Urothelium cell line (cell line): ENCODE measurements at regions not wholly inside any gene's neighbourhood (a gene's known extent, or its start where the extent isn't known, plus 50 kb on each side); places are given as distances from the start of the nearest gene placed in this dataset.

Experiments
- DNase-seq: peaks from one replicate; pipeline ENCODE4 v3.0.0; 2011; ENCODE audit warnings: low spot score, mixed read lengths
- FAIRE-seq: peaks from 2 replicates; lab custom pipeline; 2011; peaks lifted over from hg19 to GRCh38; lab: Jason Lieb, UNC

- FAIRE-seq (no peak), DNase-seq (peak; percentile 4)
These were observed 226.2 kb downstream of the MC4R start for GRCh38 chr18:60146220-60146960.

- DNase-seq (no peak), FAIRE-seq (no peak)
These were observed 226.8 kb downstream of the MC4R start for GRCh38 chr18:60145776-60146175.

GRCh38 chr18:60134806-60135205, 235.0 kb downstream of the PMAIP1 start:
- DNase-seq: no peak
- FAIRE-seq: no peak

DNA sequence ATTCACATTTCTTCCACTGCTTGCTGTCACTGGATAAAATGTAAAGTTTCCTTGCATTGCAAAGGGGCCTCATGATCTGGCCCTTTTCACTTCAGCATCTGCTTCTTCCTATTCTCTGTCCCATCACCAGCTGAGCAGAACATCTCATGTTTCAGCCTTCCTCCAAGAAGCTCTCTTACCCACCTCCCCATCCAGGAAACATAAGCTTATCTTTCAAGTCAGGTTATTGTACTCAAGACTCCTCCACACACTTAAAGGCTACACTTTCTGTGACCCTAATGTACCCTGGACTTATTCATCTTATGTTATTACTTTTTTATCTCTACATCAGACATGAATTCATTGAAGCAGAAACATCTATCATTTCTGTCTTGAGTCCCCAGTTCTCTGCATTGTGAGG, 230.5 kb downstream of the PMAIP1 start:
- FAIRE-seq (no peak), DNase-seq (no peak)

DNA sequence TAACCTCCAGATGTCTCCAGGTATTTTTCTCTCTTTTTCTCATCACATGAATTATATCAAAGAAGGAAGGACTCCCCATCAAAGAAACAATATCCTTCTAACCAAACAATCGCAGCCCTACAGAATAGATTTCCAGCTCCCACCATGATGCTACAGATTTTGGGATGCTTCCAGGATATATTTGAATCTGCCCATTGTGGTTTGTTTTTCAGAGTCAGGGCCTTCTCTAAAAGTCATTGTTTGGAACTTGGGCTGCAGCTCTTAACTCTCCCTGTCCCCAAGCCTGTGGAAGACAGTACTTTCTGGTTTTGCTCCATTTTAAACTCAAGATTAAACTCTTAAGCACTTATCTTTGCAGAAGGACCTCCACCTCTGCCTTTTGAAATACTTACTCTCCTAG, 223.2 kb downstream of the PMAIP1 start:
- DNase-seq: no peak
- no peak for FAIRE-seq

GRCh38 chr18:60122339-60122738, 222.5 kb downstream of the PMAIP1 start:
- FAIRE-seq (no peak), DNase-seq (no peak)

GRCh38 chr18:60120231-60120750, 220.5 kb downstream of the PMAIP1 start:
- FAIRE-seq (no peak), DNase-seq (no peak)

- DNase-seq (no peak), FAIRE-seq (no peak)
These were observed 217.5 kb downstream of the PMAIP1 start for GRCh38 chr18:60117321-60117720.

DNA sequence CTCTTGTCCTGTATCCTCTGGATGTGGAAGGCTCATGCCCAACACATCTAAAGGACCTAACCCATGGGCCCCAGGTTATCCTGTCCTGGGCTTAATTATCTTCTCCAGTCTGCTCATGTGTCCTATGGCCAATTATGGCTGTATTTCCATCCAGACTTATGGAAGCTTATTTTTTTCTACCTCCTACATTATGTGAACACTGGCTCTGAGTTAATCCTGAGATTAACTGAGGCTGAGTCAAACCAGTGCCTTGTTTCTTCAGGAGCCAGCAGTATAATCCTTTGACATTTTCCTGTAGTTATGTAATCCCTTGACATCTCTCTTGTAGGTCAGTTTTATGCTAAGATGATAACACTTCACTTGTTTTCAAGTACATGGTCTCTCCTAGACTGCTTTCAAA, 213.6 kb downstream of the PMAIP1 start:
- no peak for FAIRE-seq
- no peak for DNase-seq

DNA sequence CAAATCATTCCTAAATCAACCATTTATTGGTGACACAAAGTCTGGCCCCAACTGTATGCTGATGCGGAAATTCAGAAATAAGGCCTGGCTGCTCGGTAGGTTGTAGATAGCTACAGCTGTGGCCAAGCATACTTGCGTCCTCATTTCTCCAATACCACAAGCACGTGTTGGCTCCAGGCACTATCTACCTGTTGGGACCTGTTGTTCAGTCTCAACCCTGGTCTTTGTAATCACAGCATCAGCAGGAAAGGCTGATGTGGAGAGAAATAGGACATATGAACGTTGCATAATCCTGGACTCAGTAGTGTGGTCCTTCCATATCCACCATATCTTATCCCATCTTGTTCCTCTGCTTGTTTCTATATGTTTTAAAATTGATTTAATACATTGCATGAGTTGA, 212.6 kb downstream of the PMAIP1 start:
- DNase-seq (no peak), FAIRE-seq (no peak)

DNA sequence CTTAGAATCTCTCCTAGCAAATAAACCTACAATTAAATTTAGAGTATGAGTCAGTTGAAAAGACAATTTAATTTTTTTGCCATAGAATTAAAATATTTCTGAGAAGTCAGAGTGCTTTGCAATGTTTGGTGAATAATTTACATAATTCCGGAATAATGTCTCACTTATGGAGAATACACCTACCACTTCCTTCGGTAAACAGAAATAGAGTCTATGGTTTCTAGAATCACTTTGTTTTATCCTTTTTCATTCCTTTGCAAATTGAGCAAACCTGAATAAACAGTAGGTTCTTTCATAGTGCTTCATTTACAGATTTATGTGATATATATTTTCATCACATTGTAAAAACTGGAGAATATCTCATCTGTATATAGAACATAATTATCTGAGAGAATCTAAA, 211.7 kb downstream of the PMAIP1 start:
- no peak for FAIRE-seq
- no peak for DNase-seq

DNA sequence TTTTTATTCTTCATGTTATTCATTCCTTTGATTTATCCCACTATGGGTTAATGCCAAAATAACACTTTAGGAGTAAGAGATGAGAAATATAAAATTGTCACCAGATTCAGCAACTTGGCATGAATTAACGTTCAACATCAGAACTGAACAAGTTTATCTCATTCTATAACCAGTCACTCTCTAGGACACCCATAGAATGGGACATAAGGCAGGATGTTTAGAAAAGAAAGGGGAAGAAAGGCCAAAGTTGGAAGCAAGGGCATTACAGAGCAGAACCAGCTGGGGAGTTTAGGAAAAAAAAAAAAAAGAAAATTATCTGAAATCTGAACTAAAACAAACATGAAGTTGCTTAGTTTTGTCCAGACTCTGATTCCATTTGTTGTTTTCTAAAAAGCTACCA, 211.0 kb downstream of the PMAIP1 start:
- no peak for FAIRE-seq
- no peak for DNase-seq

DNA sequence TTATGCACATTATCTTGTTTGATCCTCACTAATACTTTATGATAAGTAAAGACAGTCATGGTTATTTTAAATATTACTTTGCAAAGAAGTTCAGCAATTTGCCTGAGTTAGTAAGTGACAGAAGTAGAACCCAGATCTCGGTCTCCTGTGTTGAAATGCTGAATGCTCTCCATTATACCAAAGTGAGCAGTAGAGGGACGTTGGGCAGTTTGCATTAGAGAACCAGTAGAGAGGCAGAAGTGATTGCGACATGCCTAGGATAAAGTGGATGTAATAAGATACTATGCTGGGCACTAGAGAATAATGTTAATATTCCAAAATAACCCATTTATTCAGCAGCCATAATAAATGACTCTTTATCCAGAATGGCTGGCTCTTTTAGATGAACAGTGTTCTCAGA, 201.0 kb downstream of the PMAIP1 start:
- FAIRE-seq (no peak), DNase-seq (no peak)

DNA sequence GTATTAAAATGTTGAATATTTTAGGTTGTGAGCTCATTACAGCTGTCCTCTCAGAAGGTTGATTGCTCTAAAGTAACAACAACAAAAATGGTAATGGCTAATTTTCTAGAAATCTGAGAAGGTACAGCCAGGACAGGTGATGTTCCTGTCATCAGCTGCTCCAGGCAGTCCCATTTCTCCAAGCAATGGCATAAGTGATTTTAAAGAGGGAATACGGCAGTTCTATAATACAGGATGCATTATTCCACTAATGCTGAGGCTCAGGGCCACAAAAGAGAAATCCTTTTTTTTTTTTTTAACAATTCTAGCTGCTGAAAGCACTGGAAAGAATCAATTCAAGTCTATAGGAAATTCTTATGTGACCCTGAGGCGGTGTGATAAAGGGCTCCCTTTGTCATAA, 199.9 kb downstream of the PMAIP1 start:
- FAIRE-seq (no peak), DNase-seq (no peak)

DNA sequence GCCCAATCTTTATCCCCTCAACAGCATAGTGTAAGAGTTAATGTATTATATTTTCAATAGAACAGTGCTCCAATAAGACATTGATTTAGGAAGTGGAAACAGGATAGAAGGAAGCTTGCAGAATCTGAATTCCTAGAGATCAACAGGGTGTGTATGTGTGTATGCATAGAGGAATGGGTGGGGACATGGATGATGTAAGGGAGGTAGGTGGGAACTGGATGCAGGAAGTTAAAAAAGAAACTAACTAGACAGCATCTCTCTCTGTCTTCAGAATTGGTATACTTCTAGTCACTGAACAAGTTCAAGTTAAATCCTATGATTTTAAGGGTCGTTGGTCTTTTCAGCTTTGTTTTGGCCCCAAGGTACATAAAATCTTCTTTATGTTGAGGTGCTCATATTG, 196.6 kb downstream of the PMAIP1 start:
- no peak for FAIRE-seq
- DNase-seq: no peak

DNA sequence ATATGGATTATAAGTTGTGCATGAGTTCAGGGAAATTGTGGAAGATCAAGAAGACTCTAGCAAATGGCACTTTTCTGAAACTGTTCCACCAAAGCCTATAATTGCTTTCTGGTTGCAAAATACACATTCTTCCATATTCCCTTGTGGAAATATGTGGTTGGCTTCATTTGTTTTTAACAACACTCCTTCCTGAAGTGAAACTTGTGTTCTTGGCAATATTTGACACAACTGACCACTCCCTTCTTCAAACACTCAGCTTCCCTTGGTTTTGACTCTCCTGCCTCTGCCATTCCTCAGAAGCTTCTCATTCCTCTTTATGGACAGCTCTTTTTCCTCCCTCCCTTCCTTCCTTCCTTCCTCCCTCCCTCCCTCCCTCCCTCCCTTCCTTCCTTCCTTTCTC, 192.3 kb downstream of the PMAIP1 start:
- FAIRE-seq (no peak), DNase-seq (no peak)

- FAIRE-seq (no peak), DNase-seq (no peak)
These were observed 190.4 kb downstream of the PMAIP1 start for GRCh38 chr18:60090170-60090569.

DNA sequence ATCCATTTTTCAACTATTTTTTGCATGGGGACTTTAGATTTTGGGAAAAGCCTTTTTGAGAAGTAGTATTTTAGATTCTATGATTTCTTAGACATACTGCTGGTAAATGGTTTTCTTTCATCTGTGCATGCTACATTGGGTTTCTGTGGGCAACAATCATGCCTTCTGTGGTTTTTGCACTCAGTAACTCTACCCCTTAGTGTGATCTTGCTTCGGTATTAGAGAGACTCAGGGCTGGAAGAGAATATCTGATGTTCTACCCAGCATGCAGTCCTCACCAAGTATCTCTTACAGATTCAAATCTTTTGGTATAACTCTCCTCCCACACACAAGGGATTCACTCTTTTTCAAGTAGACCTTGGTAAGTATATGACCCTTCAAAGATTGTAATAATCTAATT, 183.0 kb downstream of the PMAIP1 start:
- DNase-seq (no peak), FAIRE-seq (no peak)

GRCh38 chr18:60082282-60082681, 182.5 kb downstream of the PMAIP1 start:
- no peak for FAIRE-seq
- DNase-seq: no peak

DNA sequence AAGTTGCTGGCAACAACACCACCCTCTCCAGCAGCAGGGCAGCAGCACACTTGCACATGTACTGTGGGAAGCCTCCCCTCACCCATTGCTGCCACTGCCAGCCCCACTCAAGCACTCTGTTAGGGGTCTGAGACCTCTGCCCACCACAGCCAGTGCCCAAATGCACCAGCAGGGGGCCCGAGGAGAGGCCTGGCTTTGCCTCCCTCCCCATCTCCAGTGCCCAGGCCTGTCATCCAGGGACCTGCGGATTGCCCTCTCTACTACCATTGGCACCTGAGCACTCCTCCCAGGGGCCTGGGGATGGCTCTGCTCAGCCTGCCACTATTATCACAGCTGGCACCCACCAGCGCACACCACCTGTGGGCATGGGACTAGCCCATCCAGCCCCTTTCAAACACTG, 175.7 kb downstream of the PMAIP1 start:
- FAIRE-seq: no peak

DNA sequence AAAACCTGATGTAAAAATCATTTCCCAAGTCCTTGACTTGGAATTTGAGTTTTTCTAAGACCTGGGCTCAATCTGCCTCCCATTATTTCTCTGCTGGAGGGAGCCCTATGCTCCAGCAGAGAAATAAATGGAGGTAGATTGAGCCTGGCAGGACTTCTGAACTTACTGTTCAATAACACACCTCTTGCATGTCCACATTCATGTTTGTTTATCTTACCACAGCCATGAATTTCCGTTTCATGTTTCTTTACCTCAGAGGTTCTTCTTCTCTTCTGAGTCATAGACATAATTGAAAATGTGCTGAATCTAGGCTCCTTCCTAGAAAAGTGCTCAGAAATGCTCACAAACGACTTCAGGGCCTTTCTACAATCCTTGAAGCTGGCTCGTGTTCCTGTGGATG, 170.8 kb downstream of the PMAIP1 start:
- FAIRE-seq: no peak

More for the DNA sequence above, 175.7 kb downstream of the PMAIP1 start:
- no peak for DNase-seq

DNA sequence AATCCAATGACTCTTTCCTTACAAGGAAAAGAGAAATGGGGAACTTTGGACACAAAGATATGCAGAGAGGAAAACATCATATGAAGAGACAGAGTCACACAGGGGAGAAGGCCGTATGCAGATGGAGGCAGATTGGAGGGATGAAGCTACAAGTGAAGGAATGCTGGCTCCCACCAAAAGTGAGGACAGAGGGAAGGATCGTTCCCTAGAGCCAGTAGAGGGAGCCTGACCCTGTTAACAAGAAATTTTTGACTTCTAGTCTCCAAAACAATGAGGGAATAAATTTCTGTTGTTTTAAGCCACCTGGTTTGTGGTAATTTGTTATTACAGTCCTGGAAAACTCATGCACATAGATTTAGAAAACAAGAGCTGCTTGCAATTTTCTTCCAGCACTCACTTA, 169.3 kb downstream of the PMAIP1 start:
- FAIRE-seq (no peak), DNase-seq (peak; percentile 8)

More for the DNA sequence above, 170.8 kb downstream of the PMAIP1 start:
- peak; percentile 12 for DNase-seq
